ENCODE measurements at regions not wholly inside any gene's neighbourhood (a gene's known extent, or its start where the extent isn't known, plus 50 kb on each side); places are given as distances from the start of the nearest gene placed in this dataset.

DNA sequence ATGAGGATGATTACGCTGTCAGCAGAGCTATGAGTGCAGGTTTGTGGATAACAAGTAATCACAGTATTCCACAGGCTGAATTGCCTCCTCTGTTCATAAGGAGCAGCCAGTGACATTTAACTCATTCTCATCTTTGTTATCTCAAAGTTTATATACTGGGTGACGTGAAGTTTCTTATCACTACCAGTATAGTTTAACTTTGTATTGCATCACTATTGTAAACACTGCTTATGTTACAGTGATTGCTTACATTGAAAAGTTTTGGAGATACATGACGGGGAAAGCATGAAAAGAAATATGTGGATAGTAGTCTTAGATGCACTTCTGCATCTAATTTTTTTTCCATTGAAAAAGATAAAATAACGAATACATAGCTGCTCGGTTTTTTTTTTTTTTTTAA is 429.7 kb downstream of the VGLL3 start:
- TF ChIP-seq CTCF (conservative IDR thresholded peaks at IDR 0.05; ENCODE audit: low read depth, low read length), result no peak
- TF ChIP-seq MAFK (IDR thresholded peaks at IDR 0.05; ENCODE audit: low read depth, low read length), result no peak
- no peak for TF ChIP-seq RCOR1 (IDR thresholded peaks at IDR 0.05; ENCODE audit: insufficient replicate concordance, low read length)
